HEK293 (cell line): ENCODE measurements at regions not wholly inside any gene's neighbourhood (a gene's known extent, or its start where the extent isn't known, plus 50 kb on each side); places are given as distances from the start of the nearest gene placed in this dataset.

Experiments used
- CTCF ChIA-PET: fragments of 350-600 bp; formaldehyde crosslinking; extraction: SDS; loops from one replicate; lab custom pipeline; 2021; ENCODE audit warnings: antibody characterized with exemption; lab: Yijun Ruan, JAX
- POLR2A ChIA-PET: fragments of 300-600 bp; formaldehyde crosslinking; extraction: SDS; loops from one replicate; lab custom pipeline; 2020; ENCODE audit warnings: antibody characterized with exemption, inconsistent platforms; lab: Yijun Ruan, JAX
- H3K27ac ChIP-seq: fragments of 200-500 bp; sonication (Bioruptor generic); 2 replicates; pipeline ENCODE4 v1.5.1; 2014; ENCODE audit warnings: low read depth, low read length, control low read depth, inconsistent platforms; ENCODE audit errors: extremely low read depth
- H3K36me3 ChIP-seq, 2 experiments: fragments of 200-500 bp in 1 of 2; sonication (Bioruptor generic) in 1 of 2; 1 replicate in 1 of 2; 2 replicates in 1 of 2; pipeline ENCODE4 v1.5.1; 2014 to 2017; ENCODE audit warnings: inconsistent platforms in 2 of 2, low read length in 2 of 2; ENCODE audit not compliant: control insufficient read depth in 2 of 2, insufficient read depth in 1 of 2
- H3K4me1 ChIP-seq: fragments of 200-500 bp; sonication (Bioruptor generic); 2 replicates; pipeline ENCODE4 v1.5.1; 2014; ENCODE audit warnings: mild to moderate bottlenecking, low read length, inconsistent platforms; ENCODE audit not compliant: control insufficient read depth, insufficient read depth
- H3K4me3 ChIP-seq: 2 replicates; pipeline ENCODE4 v1.5.1; 2011; ENCODE audit warnings: low read depth, mild to moderate bottlenecking, control low read depth, low read length, moderate library complexity
- H3K9me3 ChIP-seq: fragments of 200-500 bp; sonication (Bioruptor generic); 2 replicates; pipeline ENCODE4 v1.5.1; 2014; ENCODE audit warnings: low read depth, low read length, inconsistent platforms; ENCODE audit not compliant: control insufficient read depth, insufficient read depth
- ATF2 ChIP-seq: fragments of 450-650 bp; formaldehyde crosslinking; IDR thresholded peaks from 2 replicates; pipeline ENCODE4 v1.5.1; 2016; ENCODE audit warnings: missing biosample characterization, missing genetic modification characterization, low read depth
- GLIS1 ChIP-seq: fragments of 450-650 bp; formaldehyde crosslinking; IDR thresholded peaks from 2 replicates; pipeline ENCODE4 v1.5.1; 2016; ENCODE audit warnings: missing biosample characterization, missing genetic modification characterization
- KLF1 ChIP-seq: fragments of 450-650 bp; formaldehyde crosslinking; IDR thresholded peaks from 2 replicates; pipeline ENCODE4 v1.5.1; 2016; ENCODE audit warnings: missing biosample characterization, missing genetic modification characterization
- KLF17 ChIP-seq: fragments of 450-650 bp; formaldehyde crosslinking; IDR thresholded peaks from 2 replicates; pipeline ENCODE4 v1.5.1; 2016; ENCODE audit warnings: missing biosample characterization, missing genetic modification characterization
- MYNN ChIP-seq: fragments of 450-650 bp; formaldehyde crosslinking; IDR thresholded peaks from 2 replicates; pipeline ENCODE4 v1.5.1; 2016; ENCODE audit warnings: missing biosample characterization, missing genetic modification characterization, borderline replicate concordance
- PRDM6 ChIP-seq: fragments of 450-650 bp; formaldehyde crosslinking; IDR thresholded peaks from 2 replicates; pipeline ENCODE4 v1.5.1; 2017; ENCODE audit warnings: missing biosample characterization, missing genetic modification characterization
- RBAK ChIP-seq: fragments of 450-650 bp; formaldehyde crosslinking; IDR thresholded peaks from 2 replicates; pipeline ENCODE4 v1.5.1; 2016; ENCODE audit warnings: missing biosample characterization, missing genetic modification characterization
- SCRT1 ChIP-seq: fragments of 450-650 bp; formaldehyde crosslinking; IDR thresholded peaks from 2 replicates; pipeline ENCODE4 v1.5.1; 2016; ENCODE audit warnings: missing biosample characterization, missing genetic modification characterization, borderline replicate concordance
- SCRT2 ChIP-seq: fragments of 450-650 bp; formaldehyde crosslinking; IDR thresholded peaks from 2 replicates; pipeline ENCODE4 v1.5.1; 2016; ENCODE audit warnings: missing biosample characterization, missing genetic modification characterization
- SETDB1 ChIP-seq: IDR thresholded peaks from one replicate; pipeline ENCODE4 v1.6.1; 2017; ENCODE audit warnings: mild to moderate bottlenecking, low read length, moderate library complexity, mixed read lengths; ENCODE audit not compliant: insufficient read length
- SP7 ChIP-seq: fragments of 450-650 bp; formaldehyde crosslinking; IDR thresholded peaks from 2 replicates; pipeline ENCODE4 v1.5.1; 2016; ENCODE audit warnings: missing biosample characterization, missing genetic modification characterization
- ZBTB6 ChIP-seq: fragments of 450-650 bp; formaldehyde crosslinking; IDR thresholded peaks from 2 replicates; pipeline ENCODE4 v1.5.1; 2017; ENCODE audit warnings: missing biosample characterization, missing genetic modification characterization
- ZFP41 ChIP-seq: fragments of 450-650 bp; formaldehyde crosslinking; IDR thresholded peaks from 2 replicates; pipeline ENCODE4 v1.5.1; 2016; ENCODE audit warnings: missing biosample characterization, missing genetic modification characterization, borderline replicate concordance
- ZNF16 ChIP-seq: fragments of 450-650 bp; formaldehyde crosslinking; IDR thresholded peaks from 2 replicates; pipeline ENCODE4 v1.5.1; 2016; ENCODE audit warnings: low read depth, missing biosample characterization, missing genetic modification characterization
- ZNF2 ChIP-seq: fragments of 450-650 bp; formaldehyde crosslinking; IDR thresholded peaks from 2 replicates; pipeline ENCODE4 v1.5.1; 2016; ENCODE audit warnings: missing biosample characterization, missing genetic modification characterization
- ZNF223 ChIP-seq: fragments of 450-650 bp; formaldehyde crosslinking; IDR thresholded peaks from 2 replicates; pipeline ENCODE4 v1.5.1; 2016; ENCODE audit warnings: missing biosample characterization, missing genetic modification characterization
- ZNF23 ChIP-seq: fragments of 450-650 bp; formaldehyde crosslinking; IDR thresholded peaks from 2 replicates; pipeline ENCODE4 v1.5.1; 2016; ENCODE audit warnings: missing biosample characterization, missing genetic modification characterization, borderline replicate concordance
- ZNF302 ChIP-seq: fragments of 450-650 bp; formaldehyde crosslinking; IDR thresholded peaks from 2 replicates; pipeline ENCODE4 v1.5.1; 2016; ENCODE audit warnings: missing biosample characterization, missing genetic modification characterization, low read depth
- ZNF341 ChIP-seq: fragments of 450-650 bp; formaldehyde crosslinking; IDR thresholded peaks from 2 replicates; pipeline ENCODE4; 2016; ENCODE audit warnings: low read depth, missing biosample characterization, missing genetic modification characterization
- ZNF350 ChIP-seq: fragments of 450-650 bp; formaldehyde crosslinking; IDR thresholded peaks from 2 replicates; pipeline ENCODE4 v1.5.0; 2017; ENCODE audit warnings: missing biosample characterization, mild to moderate bottlenecking, missing genetic modification characterization
- ZNF416 ChIP-seq: fragments of 450-650 bp; formaldehyde crosslinking; IDR thresholded peaks from 2 replicates; pipeline ENCODE4 v1.5.1; 2016; ENCODE audit warnings: missing biosample characterization, missing genetic modification characterization
- ZNF501 ChIP-seq: fragments of 450-650 bp; formaldehyde crosslinking; IDR thresholded peaks from 2 replicates; pipeline ENCODE4 v1.5.1; 2016; ENCODE audit warnings: missing biosample characterization, missing genetic modification characterization
- ZNF621 ChIP-seq: fragments of 450-650 bp; formaldehyde crosslinking; IDR thresholded peaks from 2 replicates; pipeline ENCODE4 v1.5.1; 2017; ENCODE audit warnings: missing biosample characterization, missing genetic modification characterization
- ZNF707 ChIP-seq: fragments of 450-650 bp; formaldehyde crosslinking; IDR thresholded peaks from 2 replicates; pipeline ENCODE4 v1.5.1; 2016; ENCODE audit warnings: missing biosample characterization, missing genetic modification characterization
- ZNF76 ChIP-seq: fragments of 450-650 bp; formaldehyde crosslinking; IDR thresholded peaks from 2 replicates; pipeline ENCODE4; 2016; ENCODE audit warnings: low read depth, missing biosample characterization, missing genetic modification characterization, borderline replicate concordance
- ZNF776 ChIP-seq: fragments of 450-650 bp; formaldehyde crosslinking; IDR thresholded peaks from 2 replicates; pipeline ENCODE4 v1.5.0; 2017; ENCODE audit warnings: missing biosample characterization, missing genetic modification characterization, borderline replicate concordance
- ZSCAN18 ChIP-seq: fragments of 450-650 bp; formaldehyde crosslinking; IDR thresholded peaks from 2 replicates; pipeline ENCODE4 v1.5.1; 2016; ENCODE audit warnings: missing biosample characterization, missing genetic modification characterization
- ZXDB ChIP-seq: fragments of 450-650 bp; formaldehyde crosslinking; IDR thresholded peaks from 2 replicates; pipeline ENCODE4 v1.5.1; 2016; ENCODE audit warnings: missing biosample characterization, missing genetic modification characterization
- TF ChIP-seq, protein P1 (sequence below): fragments of 450-650 bp; formaldehyde crosslinking; IDR thresholded peaks from 2 replicates; pipeline ENCODE4 v1.5.1; 2016; ENCODE audit warnings: missing biosample characterization, missing genetic modification characterization

- Histone ChIP-seq H3K4me1 (no peaks in the 10 kb centered on the region), H3K9me3 (no peaks in the 10 kb centered on the region), H3K4me3 (no peak overlapping the region), H3K27ac (no peak overlapping the region), H3K36me3 (no peaks in the 10 kb centered on the region)
- TF ChIP-seq ZNF350 (tag by site-specific recombination) (no peak), SCRT2 (tag by site-specific recombination) (no peak), ZNF416 (tag by site-specific recombination) (no peak), ZSCAN18 (no peak), ZNF501 (tag by site-specific recombination) (no peak), ZNF776 (tag by site-specific recombination) (no peak), ZFP41 (tag by site-specific recombination) (no peak), ZBTB6 (tag by site-specific recombination) (no peak), SP7 (tag by site-specific recombination) (no peak), ZNF76 (no peak), PRDM6 (tag by site-specific recombination) (no peak), ZNF23 (tag by site-specific recombination) (no peak), ZNF16 (tag by site-specific recombination) (no peak), SCRT1 (no peak)
- TF ChIP-seq, protein P1, sequence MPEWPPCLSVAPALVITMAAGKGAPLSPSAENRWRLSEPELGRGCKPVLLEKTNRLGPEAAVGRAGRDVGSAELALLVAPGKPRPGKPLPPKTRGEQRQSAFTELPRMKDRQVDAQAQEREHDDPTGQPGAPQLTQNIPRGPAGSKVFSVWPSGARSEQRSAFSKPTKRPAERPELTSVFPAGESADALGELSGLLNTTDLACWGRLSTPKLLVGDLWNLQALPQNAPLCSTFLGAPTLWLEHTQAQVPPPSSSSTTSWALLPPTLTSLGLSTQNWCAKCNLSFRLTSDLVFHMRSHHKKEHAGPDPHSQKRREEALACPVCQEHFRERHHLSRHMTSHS (tag by site-specific recombination), result no peak
- POLR2A ChIA-PET, result no interaction called here
- CTCF ChIA-PET, result no interaction called here
Observed at GRCh38 chr17:71799657-71800056, 321.2 kb upstream of the SOX9 start.

DNA sequence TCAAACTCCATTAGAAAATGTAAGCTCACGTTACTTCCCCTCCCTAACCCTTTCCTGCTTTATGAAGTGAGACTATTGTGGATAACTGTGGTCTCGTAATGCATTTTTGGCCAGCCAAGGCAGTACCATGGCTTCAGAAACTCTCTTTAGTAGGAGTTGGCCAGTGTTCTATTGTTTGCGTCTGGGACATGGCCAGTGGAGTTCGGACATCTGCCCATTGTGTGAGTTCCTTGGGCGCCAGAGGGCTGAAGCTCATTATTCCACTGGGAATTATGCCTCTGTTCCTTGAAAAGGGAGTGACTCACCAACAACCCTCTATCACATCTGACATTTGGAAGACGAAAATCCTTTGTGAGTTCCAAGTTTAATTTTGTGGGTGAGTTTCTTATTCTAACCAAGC is 319.5 kb upstream of the SOX9 start:
- TF ChIP-seq ZNF302 (tag by site-specific recombination), result no peak
- TF ChIP-seq GLIS1, result no peak
- TF ChIP-seq SCRT2 (tag by site-specific recombination), result no peak
- TF ChIP-seq ZNF341 (tag by site-specific recombination), result no peak
- no peak for TF ChIP-seq ZNF2 (tag by site-specific recombination)
- no peak for TF ChIP-seq ZNF621 (tag by site-specific recombination)
- TF ChIP-seq ATF2 (tag by site-specific recombination), result no peak
- TF ChIP-seq KLF1 (tag by site-specific recombination), result no peak
- no peak for TF ChIP-seq ZNF707 (tag by site-specific recombination)
- no peak for TF ChIP-seq RBAK
- TF ChIP-seq ZXDB (tag by site-specific recombination), result no peak
- TF ChIP-seq MYNN (tag by site-specific recombination), result no peak
- no peak for TF ChIP-seq SETDB1
- no peak for TF ChIP-seq SP7 (tag by site-specific recombination)
- no peak for TF ChIP-seq ZNF223 (tag by site-specific recombination)
- no peak for TF ChIP-seq KLF17 (tag by site-specific recombination)
- H3K4me1 ChIP-seq, result no peaks in the 10 kb centered on the region
- POLR2A ChIA-PET, result no interaction called here
- H3K36me3 ChIP-seq, result no peaks in the 10 kb centered on the region
- no peak overlapping the region for H3K27ac ChIP-seq
- H3K4me3 ChIP-seq, result no peak overlapping the region
- H3K9me3 ChIP-seq, result no peaks in the 10 kb centered on the region
- CTCF ChIA-PET, result interaction anchor here (0.6 to 0.7 kb wide), 2 partner anchors 28 to 1577 kb away, joined by 3 to 4 read pairs; no protein-coding TSS in a partner anchor
